Adrenal gland (tissue), 5 donors: ENCODE measurements at regions not wholly inside any gene's neighbourhood (a gene's known extent, or its start where the extent isn't known, plus 50 kb on each side); places are given as distances from the start of the nearest gene placed in this dataset.

Experiments used
- POLR2A ChIP-seq, 2 donors: fragments of 450-650 bp; IDR thresholded peaks; one replicate each; pipeline ENCODE4 v1.6.1; 2017; ENCODE audit warnings: antibody characterized with exemption in 2 of 2, mild to moderate bottlenecking in 2 of 2, moderate library complexity in 1 of 2
- TF ChIP-seq, protein P1 (sequence below), 6 experiments: fragments of 450-650 bp in 4 of 6; fragments of 200-600 bp in 2 of 6; sonication (generic) in 1 of 6; IDR thresholded peaks; 1 replicate in 5 of 6; 2 replicates in 1 of 6; pipeline versions ENCODE4 v1.5.1 to v1.8.0; 2016 to 2021; ENCODE audit warnings: antibody characterized with exemption in 6 of 6, mild to moderate bottlenecking in 2 of 6, moderate library complexity in 1 of 6
- donor health status: DM: no; HTN: no; CAD: no.

DNA sequence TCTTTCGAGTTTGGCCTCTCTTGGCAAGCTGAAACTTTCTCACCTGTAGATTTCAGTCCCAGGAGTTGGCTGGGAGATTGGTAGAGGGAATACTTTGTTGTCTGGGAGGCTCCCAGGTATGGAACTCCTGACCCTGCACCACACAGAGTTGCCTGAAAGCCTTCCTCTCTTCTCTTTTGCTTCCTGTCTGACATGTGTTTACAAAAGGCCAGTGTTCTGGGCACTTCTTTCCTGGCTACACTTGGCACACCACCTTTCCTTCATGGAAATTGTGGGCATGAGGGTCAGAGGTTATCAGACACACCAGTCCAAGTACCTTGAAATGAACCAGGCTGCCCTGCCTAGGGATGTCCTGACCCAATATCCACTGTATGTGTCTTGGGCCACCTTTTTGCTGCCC lies 123.7 kb downstream of the ABHD5 start:
- TF ChIP-seq, protein P1, sequence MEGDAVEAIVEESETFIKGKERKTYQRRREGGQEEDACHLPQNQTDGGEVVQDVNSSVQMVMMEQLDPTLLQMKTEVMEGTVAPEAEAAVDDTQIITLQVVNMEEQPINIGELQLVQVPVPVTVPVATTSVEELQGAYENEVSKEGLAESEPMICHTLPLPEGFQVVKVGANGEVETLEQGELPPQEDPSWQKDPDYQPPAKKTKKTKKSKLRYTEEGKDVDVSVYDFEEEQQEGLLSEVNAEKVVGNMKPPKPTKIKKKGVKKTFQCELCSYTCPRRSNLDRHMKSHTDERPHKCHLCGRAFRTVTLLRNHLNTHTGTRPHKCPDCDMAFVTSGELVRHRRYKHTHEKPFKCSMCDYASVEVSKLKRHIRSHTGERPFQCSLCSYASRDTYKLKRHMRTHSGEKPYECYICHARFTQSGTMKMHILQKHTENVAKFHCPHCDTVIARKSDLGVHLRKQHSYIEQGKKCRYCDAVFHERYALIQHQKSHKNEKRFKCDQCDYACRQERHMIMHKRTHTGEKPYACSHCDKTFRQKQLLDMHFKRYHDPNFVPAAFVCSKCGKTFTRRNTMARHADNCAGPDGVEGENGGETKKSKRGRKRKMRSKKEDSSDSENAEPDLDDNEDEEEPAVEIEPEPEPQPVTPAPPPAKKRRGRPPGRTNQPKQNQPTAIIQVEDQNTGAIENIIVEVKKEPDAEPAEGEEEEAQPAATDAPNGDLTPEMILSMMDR (IDR thresholded peaks at IDR 0.05) = no peak
- TF ChIP-seq POLR2A (IDR thresholded peaks at IDR 0.05) = no peak
